ENCODE measurements at regions not wholly inside any gene's neighbourhood (a gene's known extent, or its start where the extent isn't known, plus 50 kb on each side); places are given as distances from the start of the nearest gene placed in this dataset.

DNA sequence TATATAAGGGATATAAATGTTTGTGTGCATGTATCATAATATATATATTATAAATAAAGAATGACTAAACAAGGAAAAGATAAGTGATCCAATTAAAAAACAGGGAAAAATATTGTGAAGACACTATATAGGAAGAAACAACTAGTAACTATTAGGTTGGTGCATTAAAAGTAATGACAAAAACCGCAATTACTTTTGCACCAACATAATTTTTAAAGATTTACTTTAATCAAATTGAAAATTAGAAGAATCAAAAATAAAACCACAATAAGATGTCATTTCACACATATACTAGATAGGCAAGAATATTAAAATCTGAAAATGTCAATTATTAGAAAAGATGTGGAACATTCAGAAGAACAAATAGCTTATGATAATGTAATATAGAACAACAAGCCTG, 595.9 kb downstream of the KCNJ3 start:
- no peaks in the 10 kb centered on the region for H3K9me3 ChIP-seq
- no peaks in the 10 kb centered on the region for H3K4me1 ChIP-seq
- H3K36me3 ChIP-seq = no peaks in the 10 kb centered on the region
- no peak overlapping the region for H3K4me3 ChIP-seq
- DNase-seq (ENCODE audit: low spot score in 2 of 2) = no peak
- TF ChIP-seq, protein P1, sequence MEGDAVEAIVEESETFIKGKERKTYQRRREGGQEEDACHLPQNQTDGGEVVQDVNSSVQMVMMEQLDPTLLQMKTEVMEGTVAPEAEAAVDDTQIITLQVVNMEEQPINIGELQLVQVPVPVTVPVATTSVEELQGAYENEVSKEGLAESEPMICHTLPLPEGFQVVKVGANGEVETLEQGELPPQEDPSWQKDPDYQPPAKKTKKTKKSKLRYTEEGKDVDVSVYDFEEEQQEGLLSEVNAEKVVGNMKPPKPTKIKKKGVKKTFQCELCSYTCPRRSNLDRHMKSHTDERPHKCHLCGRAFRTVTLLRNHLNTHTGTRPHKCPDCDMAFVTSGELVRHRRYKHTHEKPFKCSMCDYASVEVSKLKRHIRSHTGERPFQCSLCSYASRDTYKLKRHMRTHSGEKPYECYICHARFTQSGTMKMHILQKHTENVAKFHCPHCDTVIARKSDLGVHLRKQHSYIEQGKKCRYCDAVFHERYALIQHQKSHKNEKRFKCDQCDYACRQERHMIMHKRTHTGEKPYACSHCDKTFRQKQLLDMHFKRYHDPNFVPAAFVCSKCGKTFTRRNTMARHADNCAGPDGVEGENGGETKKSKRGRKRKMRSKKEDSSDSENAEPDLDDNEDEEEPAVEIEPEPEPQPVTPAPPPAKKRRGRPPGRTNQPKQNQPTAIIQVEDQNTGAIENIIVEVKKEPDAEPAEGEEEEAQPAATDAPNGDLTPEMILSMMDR (IDR thresholded peaks at IDR 0.05) = no peak
- no peak overlapping the region for H3K27ac ChIP-seq
- H3K27me3 ChIP-seq = no peaks in the 10 kb centered on the region
- intact Hi-C loops (cut with DNase I) = no loop called here

DNA sequence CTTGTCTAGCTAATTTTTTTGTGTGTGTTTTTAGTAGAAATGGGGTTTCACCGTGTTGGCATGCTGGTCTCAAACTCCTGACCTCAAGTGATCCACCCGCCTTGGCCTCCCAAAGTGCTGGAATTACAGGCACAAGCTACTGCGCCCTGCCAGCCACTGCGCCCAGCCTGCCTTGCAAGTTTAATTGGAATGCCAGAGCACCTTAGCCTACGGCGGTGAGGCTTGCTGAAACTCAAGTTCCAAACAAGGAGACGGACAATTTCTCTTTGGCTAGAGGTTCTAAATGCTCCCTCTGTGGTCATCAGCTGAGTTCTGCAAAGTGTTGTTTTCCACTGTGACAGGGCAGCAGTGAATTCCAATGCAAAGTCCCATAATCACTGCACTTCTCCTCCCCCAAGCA, 583.4 kb downstream of the KCNJ3 start:
- TF ChIP-seq, protein P1 (IDR thresholded peaks at IDR 0.05) = no peak
- Histone ChIP-seq H3K9me3 (no peaks in the 10 kb centered on the region), H3K4me1 (no peaks in the 10 kb centered on the region), H3K4me3 (no peak overlapping the region), H3K27ac (no peak overlapping the region), H3K27me3 (no peaks in the 10 kb centered on the region), H3K36me3 (no peaks in the 10 kb centered on the region)
- no peak for DNase-seq (ENCODE audit: low spot score in 2 of 2)
- intact Hi-C loops (cut with DNase I) = no loop called here

DNA sequence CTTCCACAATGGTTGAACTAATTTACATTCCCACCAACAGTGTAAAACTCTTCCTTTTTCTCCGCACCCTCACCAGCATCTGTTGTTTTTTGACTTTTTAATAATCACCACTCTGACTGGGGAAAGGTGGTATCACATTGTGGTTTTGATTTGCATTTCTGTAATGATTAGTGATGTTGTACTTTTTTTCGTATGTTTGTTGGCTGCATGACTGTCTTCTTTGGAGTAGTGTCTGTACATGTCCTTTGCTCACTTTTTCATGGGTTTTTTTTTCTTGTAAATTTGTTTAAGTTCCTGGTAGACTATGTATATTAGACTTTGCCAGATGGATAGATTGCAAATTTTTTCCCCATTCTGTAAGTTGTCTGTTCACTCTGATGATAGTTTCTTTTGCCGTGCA, 574.8 kb downstream of the KCNJ3 start:
- no peak for DNase-seq (ENCODE audit: low spot score in 2 of 2)
- Histone ChIP-seq H3K4me3 (no peak overlapping the region), H3K36me3 (no peaks in the 10 kb centered on the region), H3K4me1 (no peaks in the 10 kb centered on the region), H3K27ac (no peak overlapping the region), H3K27me3 (no peaks in the 10 kb centered on the region), H3K9me3 (no peaks in the 10 kb centered on the region)
- intact Hi-C loops (cut with DNase I) = no loop called here
- TF ChIP-seq, protein P1 (IDR thresholded peaks at IDR 0.05) = no peak

DNA sequence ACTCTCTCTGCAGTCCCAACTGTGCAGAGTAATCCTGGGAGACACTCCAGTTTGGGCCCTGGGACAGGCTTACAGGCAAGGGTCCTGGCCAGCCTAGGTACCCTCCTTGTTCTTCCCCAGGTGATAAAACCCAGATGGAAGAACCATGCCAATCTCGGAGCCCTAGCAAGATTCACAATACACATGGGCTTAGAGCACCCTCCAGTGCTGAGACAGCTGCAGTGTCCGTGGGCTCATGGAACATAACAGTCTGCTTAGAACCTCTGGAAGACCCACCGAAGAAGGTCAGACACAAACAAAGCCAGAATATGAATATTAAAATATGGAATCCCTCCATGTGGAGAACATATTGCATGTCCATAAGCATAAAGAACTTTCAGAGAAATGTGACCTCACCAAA, 568.1 kb downstream of the KCNJ3 start:
- no peak for DNase-seq (ENCODE audit: low spot score in 2 of 2)
- no peaks in the 10 kb centered on the region for H3K27me3 ChIP-seq
- no peak overlapping the region for H3K27ac ChIP-seq
- intact Hi-C loops (cut with DNase I) = no loop called here
- no peaks in the 10 kb centered on the region for H3K36me3 ChIP-seq
- H3K4me1 ChIP-seq = no peaks in the 10 kb centered on the region
- H3K4me3 ChIP-seq = no peak overlapping the region
- no peaks in the 10 kb centered on the region for H3K9me3 ChIP-seq
- TF ChIP-seq, protein P1 (IDR thresholded peaks at IDR 0.05) = no peak

DNA sequence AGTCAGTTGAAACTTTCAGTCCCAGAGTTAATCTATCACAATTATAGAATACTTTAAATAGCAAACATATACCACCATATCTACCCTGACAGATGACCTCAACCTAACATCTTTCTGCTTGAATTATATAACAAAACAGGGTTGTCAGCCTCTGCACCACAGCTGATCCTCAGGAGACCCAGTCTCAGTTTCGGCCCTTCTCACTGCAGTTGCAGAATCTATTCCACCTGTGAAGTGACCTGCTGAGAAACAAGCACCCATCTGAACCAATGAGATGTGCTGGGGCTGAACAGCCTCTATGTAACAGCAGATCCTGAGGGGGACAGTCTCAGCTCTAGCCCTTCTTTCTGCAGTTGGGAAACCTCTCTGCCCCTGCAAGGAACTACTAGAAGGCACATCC, 567.6 kb downstream of the KCNJ3 start:
- DNase-seq (ENCODE audit: low spot score in 2 of 2) = no peak
- Histone ChIP-seq H3K27ac (no peak overlapping the region), H3K9me3 (no peaks in the 10 kb centered on the region), H3K27me3 (no peaks in the 10 kb centered on the region), H3K4me1 (no peaks in the 10 kb centered on the region), H3K36me3 (no peaks in the 10 kb centered on the region), H3K4me3 (no peak overlapping the region)
- intact Hi-C loops (cut with DNase I) = no loop called here
- TF ChIP-seq, protein P1 (IDR thresholded peaks at IDR 0.05) = no peak

DNA sequence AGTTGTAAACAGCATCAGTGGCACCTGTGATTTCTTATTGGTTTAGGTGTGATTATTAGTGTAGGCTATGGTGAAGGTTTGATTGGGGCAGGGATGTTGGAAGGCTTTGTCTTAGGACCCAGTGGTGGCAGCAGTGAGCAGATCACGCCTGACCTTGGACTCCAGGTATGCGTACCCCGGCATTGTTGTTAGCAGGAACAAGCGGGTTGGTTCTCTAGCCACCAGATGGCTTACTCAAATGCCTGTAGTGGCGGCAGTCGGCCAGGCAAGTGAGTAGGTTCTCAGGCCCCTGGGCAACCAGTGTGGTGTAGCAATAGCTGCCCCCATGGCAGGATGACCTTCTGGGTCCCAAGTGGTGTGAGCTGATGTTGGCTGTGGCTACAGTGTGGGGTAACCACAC, 558.3 kb downstream of the KCNJ3 start:
- Histone ChIP-seq H3K4me1 (no peaks in the 10 kb centered on the region), H3K36me3 (no peaks in the 10 kb centered on the region), H3K9me3 (no peaks in the 10 kb centered on the region), H3K27ac (no peak overlapping the region), H3K27me3 (no peaks in the 10 kb centered on the region), H3K4me3 (no peak overlapping the region)
- TF ChIP-seq, protein P1 (IDR thresholded peaks at IDR 0.05) = no peak
- intact Hi-C loops (cut with DNase I) = no loop called here
- DNase-seq (ENCODE audit: low spot score in 2 of 2) = no peak
